ENCODE measurements at regions not wholly inside any gene's neighbourhood (a gene's known extent, or its start where the extent isn't known, plus 50 kb on each side); places are given as distances from the start of the nearest gene placed in this dataset.

DNA sequence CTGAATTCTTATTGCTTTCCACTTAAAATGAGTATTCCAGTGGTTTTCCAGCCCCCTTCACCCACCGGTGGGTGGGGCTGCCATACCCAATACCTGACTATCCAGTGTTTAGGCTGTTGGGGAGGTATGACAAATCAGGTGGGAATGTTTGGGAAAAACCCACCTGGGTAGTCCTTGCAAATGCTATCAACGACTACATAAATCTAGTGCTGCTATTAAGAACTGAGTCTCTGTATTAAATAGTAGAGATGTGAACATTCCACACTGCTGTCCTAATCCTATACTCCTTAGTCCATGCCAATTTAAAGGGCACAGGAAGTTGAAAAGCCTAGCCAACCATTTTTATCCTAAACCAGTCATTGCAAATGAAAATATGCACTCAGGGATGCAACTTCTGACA, 126.6 kb downstream of the AXIN2 start:
- FAIRE-seq (no peak), DNase-seq (ENCODE audit: extremely low read depth in 1 of 4, low spot score in 3 of 4) (no peak), ATAC-seq (no peak)
- H3K36me3 ChIP-seq (ENCODE audit: control insufficient read depth, insufficient read depth, low read length), result no peaks in the 10 kb centered on the region
- H3K27me3 ChIP-seq (ENCODE audit: control insufficient read depth in 2 of 2, insufficient read depth in 2 of 2, low read length in 2 of 2), result peaks cover 4 to 20% of the 10 kb centered on the region in 2 experiments; a peak in 3 of 5 replicates
- BruUV-seq (replicated peaks), result no TSS peak
- intact Hi-C loops (cut with micrococcal nuclease) (no loop called here), in situ Hi-C loops (cut with MboI) (no loop called here)
- 4% methylated on average over 2 of the region's 2 CpGs for WGBS (ENCODE audit: insufficient coverage, low coverage, missing lambda C conversion rate)
- POLR2A ChIA-PET, result interaction anchor here (0.6 kb wide), 1 partner anchor 89 kb away, joined by 3 read pairs; no protein-coding TSS in a partner anchor
- no peak overlapping the region for H3K27ac ChIP-seq (ENCODE audit: extremely low read depth, low read depth, low read length)
- no peak overlapping the region for H3K9ac ChIP-seq (ENCODE audit: insufficient read depth in 1 of 2, low read depth in 2 of 2, low read length in 2 of 2)
- CTCF ChIA-PET (ENCODE audit: low intra/inter-chr PET ratio), result no interaction called here
- no peak for TF ChIP-seq CTBP1 (IDR thresholded peaks at IDR 0.05; ENCODE audit: borderline replicate concordance)
- no peak for TF ChIP-seq MTA2 (IDR thresholded peaks at IDR 0.05; ENCODE audit: low read depth)
- no peaks in the 10 kb centered on the region for H3K79me2 ChIP-seq (ENCODE audit: control insufficient read depth, insufficient read depth, low read length)
- no peaks in the 10 kb centered on the region for H3K4me1 ChIP-seq (replicated peaks in 1 of 2; ENCODE audit: control insufficient read depth in 2 of 2, insufficient read depth in 2 of 2, low read length in 2 of 2)
- H2AFZ ChIP-seq (ENCODE audit: low read depth, low read length), result no peak overlapping the region
- H4K20me1 ChIP-seq (replicated peaks; ENCODE audit: control insufficient read depth, insufficient read depth, low read length), result peaks cover 5% of the 10 kb centered on the region; the same call in 1 of the 2 replicates
- H3K9me3 ChIP-seq (replicated peaks; ENCODE audit: control insufficient read depth, insufficient read depth, low read depth, low read length), result no peaks in the 10 kb centered on the region
- H3K4me3 ChIP-seq, result no peak overlapping the region
- no peaks in the 10 kb centered on the region for H3K9me1 ChIP-seq (ENCODE audit: control insufficient read depth, insufficient read depth, low read length)
- H3K4me2 ChIP-seq (ENCODE audit: insufficient read depth, low read length), result no peak overlapping the region

- Histone ChIP-seq H3K4me1 (replicated peaks in 1 of 2; ENCODE audit: control insufficient read depth in 2 of 2, insufficient read depth in 2 of 2, low read length in 2 of 2) (no peaks in the 10 kb centered on the region), H3K4me3 (no peak overlapping the region), H2AFZ (ENCODE audit: low read depth, low read length) (no peak overlapping the region), H3K9me1 (ENCODE audit: control insufficient read depth, insufficient read depth, low read length) (no peaks in the 10 kb centered on the region), H3K27me3 (ENCODE audit: control insufficient read depth in 2 of 2, insufficient read depth in 2 of 2, low read length in 2 of 2) (peaks cover 4 to 20% of the 10 kb centered on the region in 2 experiments; a peak in 3 of 5 replicates), H3K36me3 (ENCODE audit: control insufficient read depth, insufficient read depth, low read length) (no peaks in the 10 kb centered on the region), H3K4me2 (ENCODE audit: insufficient read depth, low read length) (no peak overlapping the region), H3K9ac (ENCODE audit: insufficient read depth in 1 of 2, low read depth in 2 of 2, low read length in 2 of 2) (no peak overlapping the region), H3K27ac (ENCODE audit: extremely low read depth, low read depth, low read length) (no peak overlapping the region), H4K20me1 (replicated peaks; ENCODE audit: control insufficient read depth, insufficient read depth, low read length) (peaks cover 5% of the 10 kb centered on the region; the same call in 1 of the 2 replicates), H3K79me2 (ENCODE audit: control insufficient read depth, insufficient read depth, low read length) (no peaks in the 10 kb centered on the region), H3K9me3 (replicated peaks; ENCODE audit: control insufficient read depth, insufficient read depth, low read depth, low read length) (no peaks in the 10 kb centered on the region)
- ChIA-PET CTCF (ENCODE audit: low intra/inter-chr PET ratio) (no interaction called here), POLR2A (no interaction called here)
- 2% methylated on average over 7 of the region's 7 CpGs for WGBS (ENCODE audit: insufficient coverage, low coverage, missing lambda C conversion rate)
- FAIRE-seq, result no peak
- in situ Hi-C loops (cut with MboI) (no loop called here), intact Hi-C loops (cut with micrococcal nuclease) (no loop called here)
- no peak for DNase-seq (ENCODE audit: extremely low read depth in 1 of 4, low spot score in 3 of 4)
- no peak for ATAC-seq
- TF ChIP-seq MIER1 (IDR thresholded peaks at IDR 0.05; ENCODE audit: low read depth) (no peak), ELF4 (CRISPR knock-in tag; IDR thresholded peaks at IDR 0.05) (no peak)
- TF ChIP-seq, protein P1, sequence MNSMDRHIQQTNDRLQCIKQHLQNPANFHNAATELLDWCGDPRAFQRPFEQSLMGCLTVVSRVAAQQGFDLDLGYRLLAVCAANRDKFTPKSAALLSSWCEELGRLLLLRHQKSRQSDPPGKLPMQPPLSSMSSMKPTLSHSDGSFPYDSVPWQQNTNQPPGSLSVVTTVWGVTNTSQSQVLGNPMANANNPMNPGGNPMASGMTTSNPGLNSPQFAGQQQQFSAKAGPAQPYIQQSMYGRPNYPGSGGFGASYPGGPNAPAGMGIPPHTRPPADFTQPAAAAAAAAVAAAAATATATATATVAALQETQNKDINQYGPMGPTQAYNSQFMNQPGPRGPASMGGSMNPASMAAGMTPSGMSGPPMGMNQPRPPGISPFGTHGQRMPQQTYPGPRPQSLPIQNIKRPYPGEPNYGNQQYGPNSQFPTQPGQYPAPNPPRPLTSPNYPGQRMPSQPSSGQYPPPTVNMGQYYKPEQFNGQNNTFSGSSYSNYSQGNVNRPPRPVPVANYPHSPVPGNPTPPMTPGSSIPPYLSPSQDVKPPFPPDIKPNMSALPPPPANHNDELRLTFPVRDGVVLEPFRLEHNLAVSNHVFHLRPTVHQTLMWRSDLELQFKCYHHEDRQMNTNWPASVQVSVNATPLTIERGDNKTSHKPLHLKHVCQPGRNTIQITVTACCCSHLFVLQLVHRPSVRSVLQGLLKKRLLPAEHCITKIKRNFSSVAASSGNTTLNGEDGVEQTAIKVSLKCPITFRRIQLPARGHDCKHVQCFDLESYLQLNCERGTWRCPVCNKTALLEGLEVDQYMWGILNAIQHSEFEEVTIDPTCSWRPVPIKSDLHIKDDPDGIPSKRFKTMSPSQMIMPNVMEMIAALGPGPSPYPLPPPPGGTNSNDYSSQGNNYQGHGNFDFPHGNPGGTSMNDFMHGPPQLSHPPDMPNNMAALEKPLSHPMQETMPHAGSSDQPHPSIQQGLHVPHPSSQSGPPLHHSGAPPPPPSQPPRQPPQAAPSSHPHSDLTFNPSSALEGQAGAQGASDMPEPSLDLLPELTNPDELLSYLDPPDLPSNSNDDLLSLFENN (IDR thresholded peaks at IDR 0.05; ENCODE audit: low read depth in 2 of 2, low read length in 2 of 2), result no peak
- TF ChIP-seq, protein P2, sequence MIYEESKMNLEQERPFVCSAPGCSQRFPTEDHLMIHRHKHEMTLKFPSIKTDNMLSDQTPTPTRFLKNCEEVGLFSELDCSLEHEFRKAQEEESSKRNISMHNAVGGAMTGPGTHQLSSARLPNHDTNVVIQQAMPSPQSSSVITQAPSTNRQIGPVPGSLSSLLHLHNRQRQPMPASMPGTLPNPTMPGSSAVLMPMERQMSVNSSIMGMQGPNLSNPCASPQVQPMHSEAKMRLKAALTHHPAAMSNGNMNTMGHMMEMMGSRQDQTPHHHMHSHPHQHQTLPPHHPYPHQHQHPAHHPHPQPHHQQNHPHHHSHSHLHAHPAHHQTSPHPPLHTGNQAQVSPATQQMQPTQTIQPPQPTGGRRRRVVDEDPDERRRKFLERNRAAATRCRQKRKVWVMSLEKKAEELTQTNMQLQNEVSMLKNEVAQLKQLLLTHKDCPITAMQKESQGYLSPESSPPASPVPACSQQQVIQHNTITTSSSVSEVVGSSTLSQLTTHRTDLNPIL (CRISPR knock-in tag; IDR thresholded peaks at IDR 0.05), result no peak
- BruUV-seq (replicated peaks), result no TSS peak
These were observed 127.2 kb downstream of the AXIN2 start for GRCh38 chr17:65434251-65434650.
